Skeletal muscle cell (primary cell): ENCODE measurements at regions not wholly inside any gene's neighbourhood (a gene's known extent, or its start where the extent isn't known, plus 50 kb on each side); places are given as distances from the start of the nearest gene placed in this dataset.
A peak's percentile ranks its signal among the peaks of the same experiment; 100 is the strongest.

Source experiments
- DNase-seq: peaks from one replicate; pipeline ENCODE4 v3.0.0-alpha.2; 2010; ENCODE audit warnings: low read depth
- H3K4me3 ChIP-seq: 2 replicates; pipeline ENCODE4 v1.5.1; 2011; ENCODE audit warnings: low read depth, mild to moderate bottlenecking, control low read depth, low read length, moderate library complexity

DNA sequence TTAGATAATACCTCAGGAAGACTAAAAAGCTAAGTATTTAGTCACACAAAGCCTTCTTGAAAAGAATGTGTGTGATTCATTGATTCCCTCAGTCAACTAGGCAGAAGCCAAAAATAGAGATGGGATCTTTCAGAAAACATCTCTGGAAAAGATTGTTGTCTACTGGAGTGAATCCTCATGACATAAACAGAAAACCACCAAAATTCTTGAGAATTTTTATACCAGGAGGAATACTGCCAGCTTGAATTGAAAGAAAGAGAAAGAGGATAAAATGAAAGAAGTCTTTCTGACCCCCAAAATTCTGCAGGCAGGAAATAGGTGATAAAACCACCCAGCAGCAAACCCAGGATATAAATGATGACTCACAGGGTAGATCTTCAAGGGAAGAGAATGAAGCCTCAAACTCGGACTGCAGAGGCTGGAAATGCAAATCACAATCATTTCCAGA is 363.1 kb upstream of the PLSCR5 start:
- DNase-seq: peak; percentile 71
- no peak overlapping the region for H3K4me3 ChIP-seq

- no peak for DNase-seq
- H3K4me3 ChIP-seq: no peak overlapping the region
Measured at GRCh38 chr3:146967783-146968182, 362.6 kb upstream of the PLSCR5 start.

DNA sequence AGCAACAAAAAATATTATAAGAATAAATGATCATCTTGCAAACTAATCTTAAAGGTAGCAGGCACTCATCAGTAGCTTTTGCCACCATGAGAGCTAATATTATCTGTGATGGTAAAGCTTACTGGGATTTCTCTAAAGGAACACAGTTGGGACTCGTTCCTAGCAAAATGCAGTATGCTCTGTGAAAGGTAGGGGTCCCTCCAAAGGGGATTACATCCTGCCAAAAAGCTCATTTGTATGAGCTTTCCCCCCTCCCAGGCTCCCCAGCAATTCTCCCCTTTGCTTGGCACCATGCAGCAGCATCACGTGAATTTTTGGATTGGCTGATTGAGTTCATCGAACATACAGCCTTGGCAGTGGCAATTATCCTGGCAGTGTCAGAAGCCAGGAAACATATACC is 361.0 kb upstream of the PLSCR5 start:
- H3K4me3 ChIP-seq: no peak overlapping the region
- DNase-seq: no peak

GRCh38 chr3:146953511-146953981 is 348.4 kb upstream of the PLSCR5 start:
- no peak overlapping the region for H3K4me3 ChIP-seq
- DNase-seq: peak; percentile 62

GRCh38 chr3:146948985-146949384 is 343.8 kb upstream of the PLSCR5 start:
- no peak overlapping the region for H3K4me3 ChIP-seq
- DNase-seq: no peak

DNA sequence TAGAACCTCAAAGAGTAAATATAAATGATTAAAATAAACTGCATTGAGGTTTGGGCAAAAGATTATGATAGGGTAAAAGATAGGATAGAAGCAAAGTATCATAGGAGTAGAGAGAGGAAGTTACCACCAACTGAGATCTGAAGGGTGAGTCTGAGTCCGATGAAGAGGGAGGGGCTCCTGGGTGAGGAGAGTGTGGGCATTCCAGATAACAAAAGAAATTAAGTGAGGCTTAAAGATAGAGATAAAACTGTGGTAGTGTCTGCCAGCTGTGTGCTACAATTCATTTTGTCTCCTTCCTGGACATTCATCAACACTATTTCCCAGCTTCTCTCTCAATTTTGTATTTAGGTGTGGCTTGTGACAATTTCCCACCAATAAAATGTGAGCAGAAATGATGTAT is 343.0 kb upstream of the PLSCR5 start:
- DNase-seq: no peak
- no peak overlapping the region for H3K4me3 ChIP-seq

GRCh38 chr3:146929696-146930095 is 324.6 kb upstream of the PLSCR5 start:
- no peak for DNase-seq

DNA sequence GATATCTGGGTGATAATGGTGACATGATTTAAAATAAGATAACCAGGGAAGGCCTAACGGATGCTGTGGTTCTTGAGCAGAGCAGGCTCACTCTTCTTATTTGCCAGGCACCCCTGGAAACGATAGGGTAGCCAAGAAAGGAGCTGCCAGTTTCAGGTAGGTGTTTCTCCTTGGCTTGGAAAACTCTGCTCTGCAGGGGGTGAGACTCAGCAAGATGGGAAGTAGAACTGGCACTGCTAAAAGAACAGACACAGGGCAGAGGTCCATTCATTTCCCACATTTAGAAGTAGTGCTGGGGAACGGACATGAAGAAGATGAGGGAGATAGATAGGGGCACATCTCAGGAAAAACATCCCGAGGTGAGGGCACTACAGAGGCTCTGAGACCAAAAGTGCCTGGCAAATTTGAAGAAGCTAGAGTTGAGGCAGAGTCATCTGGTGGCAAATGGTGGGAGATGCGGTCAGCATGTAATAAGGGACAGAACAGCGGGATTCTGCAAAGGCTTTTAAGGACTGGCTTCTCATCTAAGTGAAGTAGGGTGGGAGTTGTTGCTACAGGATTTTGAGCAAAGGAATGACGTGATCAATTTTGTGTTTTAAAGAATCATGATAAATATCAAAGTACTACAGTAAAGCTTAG is 323.4 kb upstream of the PLSCR5 start:
- H3K4me3 ChIP-seq: no peak overlapping the region
- no peak for DNase-seq

More at GRCh38 chr3:146929696-146930095, 324.6 kb upstream of the PLSCR5 start:
- H3K4me3 ChIP-seq: no peak overlapping the region

- DNase-seq: no peak
- H3K4me3 ChIP-seq: no peak overlapping the region
Measured at GRCh38 chr3:146921693-146922092, 316.5 kb upstream of the PLSCR5 start.

GRCh38 chr3:146914409-146914808 is 309.3 kb upstream of the PLSCR5 start:
- no peak for DNase-seq
- H3K4me3 ChIP-seq: no peak overlapping the region

DNA sequence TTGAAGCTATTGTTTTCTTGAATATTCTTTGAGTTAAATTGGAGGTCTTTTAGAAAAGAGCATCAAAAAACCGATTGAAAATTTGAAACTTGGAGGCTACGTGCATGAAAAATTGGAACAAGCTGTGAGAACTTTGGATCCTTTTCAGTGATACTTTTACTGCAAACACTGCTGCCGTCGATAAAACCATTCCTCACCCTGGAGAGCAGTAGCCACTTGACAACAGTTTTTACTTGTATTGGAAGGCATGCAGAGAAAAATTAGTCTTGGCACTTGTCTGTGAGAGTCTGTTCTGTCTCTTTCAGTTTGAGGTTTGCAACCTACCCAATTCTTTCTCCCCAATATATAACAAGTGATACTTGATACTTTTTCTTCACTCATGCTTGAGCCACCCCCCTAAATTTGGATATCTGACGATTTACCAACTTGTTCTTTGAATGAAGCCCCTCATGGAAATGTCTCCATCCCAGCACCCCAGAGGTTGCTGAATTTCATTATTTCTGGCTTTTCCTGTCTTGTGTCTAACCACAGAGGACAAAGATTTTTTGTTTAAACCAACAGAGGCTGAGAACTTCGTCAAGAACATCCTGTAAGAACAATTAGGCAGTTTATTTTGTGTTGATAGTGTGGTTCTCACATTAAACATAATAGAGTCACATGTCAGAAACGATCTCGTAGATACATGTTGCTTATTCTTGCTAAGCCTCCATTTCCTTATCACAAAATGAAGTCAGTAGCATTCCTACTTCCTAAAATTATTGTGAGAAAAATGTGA is 307.3 kb upstream of the PLSCR5 start:
- H3K4me3 ChIP-seq: no peak overlapping the region
- DNase-seq: no peak

- DNase-seq: no peak
- no peak overlapping the region for H3K4me3 ChIP-seq
Measured at GRCh38 chr3:146903927-146904326, 298.8 kb upstream of the PLSCR5 start.

- no peak overlapping the region for H3K4me3 ChIP-seq
- DNase-seq: no peak
Measured at GRCh38 chr3:146899171-146899570, 294.0 kb upstream of the PLSCR5 start.

- no peak for DNase-seq
- no peak overlapping the region for H3K4me3 ChIP-seq
Measured at GRCh38 chr3:146896711-146897110, 291.6 kb upstream of the PLSCR5 start.

DNA sequence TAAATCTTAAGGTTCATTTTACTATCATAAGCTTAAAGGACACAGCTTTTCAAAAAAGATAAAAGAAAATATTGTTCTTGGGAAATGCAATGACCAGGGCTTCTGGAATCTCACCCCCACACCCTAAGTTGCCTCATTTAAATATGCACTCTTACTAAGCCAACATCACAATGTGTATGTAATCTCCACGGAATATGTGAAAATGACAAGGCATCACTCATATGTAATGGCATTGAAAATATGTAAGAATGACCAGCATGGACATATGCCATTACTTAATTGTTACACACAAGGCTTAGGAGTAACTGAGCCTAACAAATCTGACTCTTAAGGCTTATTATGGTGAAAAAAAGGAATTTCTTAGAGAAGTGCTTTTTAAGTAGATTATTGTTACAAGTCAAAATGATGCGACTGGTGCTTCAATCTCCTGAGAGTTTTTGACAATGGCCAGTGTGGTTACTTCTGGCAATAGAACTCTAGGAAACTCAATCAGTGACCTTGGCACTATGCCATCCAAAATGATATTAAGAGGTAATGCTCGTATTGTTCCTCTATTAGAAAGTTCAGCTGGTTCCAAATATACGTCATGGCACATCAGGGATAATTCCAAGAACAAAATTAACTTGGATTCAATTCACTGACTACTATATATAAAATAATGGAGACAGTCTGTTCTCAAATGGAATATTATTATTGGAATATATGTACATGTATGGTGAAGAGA is 290.0 kb upstream of the PLSCR5 start:
- no peak overlapping the region for H3K4me3 ChIP-seq
- peak; percentile 68 for DNase-seq

DNA sequence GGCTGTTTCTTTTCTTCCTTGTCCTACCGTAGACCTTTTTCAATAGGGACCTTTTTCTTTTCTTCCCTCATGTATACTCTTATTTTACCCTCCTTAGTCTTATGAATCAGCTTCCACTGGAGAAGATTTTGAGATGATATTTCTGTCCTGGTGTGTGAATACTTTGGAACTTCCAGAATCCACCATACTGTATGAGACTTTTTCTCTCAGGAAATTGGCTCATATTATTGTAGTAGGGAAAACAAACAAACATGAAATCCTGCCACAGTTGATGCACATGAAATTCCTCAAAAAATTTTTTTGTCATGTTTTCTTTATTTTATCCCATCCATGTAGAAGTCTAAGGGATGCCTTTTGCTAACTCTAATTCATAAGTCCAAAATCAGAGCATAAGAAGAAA is 289.3 kb upstream of the PLSCR5 start:
- no peak for DNase-seq
- no peak overlapping the region for H3K4me3 ChIP-seq

- H3K4me3 ChIP-seq: no peak overlapping the region
- no peak for DNase-seq
Measured at GRCh38 chr3:146892041-146892440, 286.9 kb upstream of the PLSCR5 start.

DNA sequence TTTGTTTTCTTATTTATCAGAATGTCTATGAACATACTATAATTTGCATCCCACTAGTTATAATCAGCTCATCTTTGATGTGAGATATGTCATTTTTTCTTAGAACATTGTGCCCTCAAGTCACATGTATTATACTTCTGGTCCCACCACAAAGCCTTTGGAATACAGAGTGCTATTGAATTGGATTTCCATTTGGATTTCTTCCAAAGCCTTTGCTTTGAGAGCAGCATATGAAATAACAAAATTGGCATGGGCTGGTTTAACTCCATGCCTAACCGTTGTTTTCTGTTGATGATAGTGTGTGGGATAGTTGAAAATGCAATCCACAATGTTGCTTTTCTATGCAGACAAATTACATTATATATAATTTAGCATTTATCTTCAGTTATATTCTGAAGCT is 284.5 kb upstream of the PLSCR5 start:
- H3K4me3 ChIP-seq: no peak overlapping the region
- DNase-seq: no peak

- no peak for DNase-seq
- H3K4me3 ChIP-seq: no peak overlapping the region
Measured at GRCh38 chr3:146888176-146888575, 283.0 kb upstream of the PLSCR5 start.

GRCh38 chr3:146884721-146885120 is 279.6 kb upstream of the PLSCR5 start:
- no peak overlapping the region for H3K4me3 ChIP-seq
- no peak for DNase-seq
